Cardiac fibroblast (primary cell): ENCODE measurements at regions not wholly inside any gene's neighbourhood (a gene's known extent, or its start where the extent isn't known, plus 50 kb on each side); places are given as distances from the start of the nearest gene placed in this dataset.
A peak's percentile ranks its signal among the peaks of the same experiment; 100 is the strongest.

Experiments
- DNase-seq, 2 donors: peaks; one replicate each; pipeline versions ENCODE4 v3.0.0 to v3.0.0-alpha.2; 2010; ENCODE audit warnings: low read depth in 2 of 2
- H3K4me3 ChIP-seq, 2 donors: replicated peaks in 1 of 2; 1 replicate in 1 of 2; 2 replicates in 1 of 2; pipeline ENCODE4 v1.5.1; 2011; ENCODE audit warnings: low read depth in 2 of 2, low read length in 2 of 2, mild to moderate bottlenecking in 2 of 2, moderate library complexity in 1 of 2
- CTCF ChIP-seq: IDR thresholded peaks from one replicate; pipeline ENCODE4 v1.5.1; 2011; ENCODE audit warnings: low read depth, mild to moderate bottlenecking, low read length, inconsistent platforms

GRCh38 chr19:31897292-31897691 is 448.1 kb upstream of the ZNF507 start:
- H3K4me3 ChIP-seq = no peak overlapping the region
- no peak for TF ChIP-seq CTCF
- DNase-seq = no peak

- DNase-seq = no peak
- TF ChIP-seq CTCF = no peak
- no peak overlapping the region for H3K4me3 ChIP-seq
Observed at GRCh38 chr19:31900991-31901390, 444.4 kb upstream of the ZNF507 start.

DNA sequence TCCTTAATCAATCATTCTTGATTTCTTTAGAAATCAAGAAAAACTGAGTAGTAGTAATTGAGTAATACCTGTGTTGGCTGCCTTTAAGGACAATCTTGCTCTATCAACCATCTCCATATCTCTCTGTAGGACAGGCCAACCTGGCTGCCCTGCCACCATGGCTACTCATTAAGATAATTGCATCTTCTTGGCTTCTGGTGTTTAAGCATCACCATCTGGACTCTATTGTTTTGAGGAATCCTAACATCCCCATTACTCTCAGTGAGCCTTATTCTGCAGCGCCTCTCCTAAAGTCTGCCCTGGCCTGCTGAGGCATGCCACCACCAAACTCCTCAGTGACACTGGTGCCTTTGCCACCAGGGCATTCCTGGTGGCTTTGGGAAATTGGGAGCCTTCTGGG is 442.6 kb upstream of the ZNF507 start:
- no peak for TF ChIP-seq CTCF
- no peak overlapping the region for H3K4me3 ChIP-seq
- no peak for DNase-seq

GRCh38 chr19:31903979-31904378 is 441.4 kb upstream of the ZNF507 start:
- no peak overlapping the region for H3K4me3 ChIP-seq
- TF ChIP-seq CTCF = no peak
- no peak for DNase-seq

GRCh38 chr19:31906111-31906871 is 439.1 kb upstream of the ZNF507 start:
- no peak for TF ChIP-seq CTCF
- peak in 1 of 2 donors; percentile 5 for DNase-seq
- H3K4me3 ChIP-seq = no peak overlapping the region

- H3K4me3 ChIP-seq = no peak overlapping the region
- TF ChIP-seq CTCF = no peak
- no peak for DNase-seq
Observed at GRCh38 chr19:31907661-31908060, 437.7 kb upstream of the ZNF507 start.

- no peak for DNase-seq
- no peak for TF ChIP-seq CTCF
- H3K4me3 ChIP-seq = no peak overlapping the region
Observed at GRCh38 chr19:31908080-31908479, 437.3 kb upstream of the ZNF507 start.
